ENCODE measurements at regions not wholly inside any gene's neighbourhood (a gene's known extent, or its start where the extent isn't known, plus 50 kb on each side); places are given as distances from the start of the nearest gene placed in this dataset.
"Not testable (repeated sequence)": the region's sequence is repeated elsewhere in the genome, so short reads cannot be mapped to it uniquely, and the experiment has no call there.

- no peak for DNase-seq
Measured at GRCh38 chr1:41980827-41981653, 62.3 kb upstream of the HIVEP3 start.

DNA sequence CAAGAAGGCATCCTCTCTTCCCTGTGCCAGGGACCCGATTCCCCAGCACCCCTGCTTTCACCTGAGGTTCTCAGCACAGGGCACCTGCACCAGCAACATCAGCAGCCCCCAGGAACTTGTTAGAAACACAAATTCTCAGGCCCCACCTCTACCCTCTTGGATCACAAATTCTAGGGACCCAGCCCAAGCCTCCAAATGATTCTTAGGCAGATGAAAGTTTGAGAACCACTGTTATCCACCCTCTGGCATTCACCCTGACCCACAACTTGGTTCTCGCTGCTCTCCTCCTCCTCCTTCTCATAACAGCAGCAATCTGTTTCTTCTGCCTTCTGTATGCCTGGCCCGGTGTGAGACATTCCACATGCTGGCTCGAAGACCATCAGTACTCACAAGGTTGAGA is 60.3 kb upstream of the HIVEP3 start:
- DNase-seq: no peak

- peak; percentile 11 for DNase-seq
Measured at GRCh38 chr1:41977326-41977725, 58.6 kb upstream of the HIVEP3 start.

- DNase-seq: no peak
Measured at GRCh38 chr1:41976671-41977070, 57.9 kb upstream of the HIVEP3 start.

GRCh38 chr1:41975850-41976569 is 57.3 kb upstream of the HIVEP3 start:
- no peak for DNase-seq

- DNase-seq: no peak
Measured at GRCh38 chr1:41975121-41975520, 56.4 kb upstream of the HIVEP3 start.

GRCh38 chr1:41968557-41968956 is 49.8 kb upstream of the HIVEP3 start:
- DNase-seq: not testable (repeated sequence)
